ENCODE measurements at regions not wholly inside any gene's neighbourhood (a gene's known extent, or its start where the extent isn't known, plus 50 kb on each side); places are given as distances from the start of the nearest gene placed in this dataset.
"Not testable (repeated sequence)": the region's sequence is repeated elsewhere in the genome, so short reads cannot be mapped to it uniquely, and the experiment has no call there.

DNA sequence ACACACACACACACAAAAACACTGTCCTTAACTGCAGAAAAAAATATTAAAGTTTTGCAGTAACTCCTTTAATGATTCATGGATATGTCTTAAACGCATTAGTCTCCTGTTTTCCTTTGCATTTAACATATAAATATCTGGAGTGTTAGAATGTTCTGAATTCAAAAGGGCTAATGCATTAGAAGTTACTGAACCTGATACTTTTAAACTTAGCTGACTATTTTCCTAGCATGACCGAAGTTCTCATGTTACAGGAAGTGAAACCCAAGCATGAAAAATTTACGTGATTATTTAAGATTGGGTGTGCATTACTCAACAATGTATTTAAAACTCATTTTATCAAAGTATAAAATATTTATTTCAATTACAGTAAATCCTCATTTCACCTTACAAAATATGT, 791.2 kb downstream of the FLRT2 start:
- Histone ChIP-seq H3K27me3 (ENCODE audit: control insufficient read depth, insufficient read depth, low read length) (no peaks in the 10 kb centered on the region), H3K4me3 (ENCODE audit: low read depth, low read length) (no peak overlapping the region), H3K36me3 (ENCODE audit: control insufficient read depth, insufficient read depth, low read length) (no peaks in the 10 kb centered on the region)
- TF ChIP-seq, protein P1, sequence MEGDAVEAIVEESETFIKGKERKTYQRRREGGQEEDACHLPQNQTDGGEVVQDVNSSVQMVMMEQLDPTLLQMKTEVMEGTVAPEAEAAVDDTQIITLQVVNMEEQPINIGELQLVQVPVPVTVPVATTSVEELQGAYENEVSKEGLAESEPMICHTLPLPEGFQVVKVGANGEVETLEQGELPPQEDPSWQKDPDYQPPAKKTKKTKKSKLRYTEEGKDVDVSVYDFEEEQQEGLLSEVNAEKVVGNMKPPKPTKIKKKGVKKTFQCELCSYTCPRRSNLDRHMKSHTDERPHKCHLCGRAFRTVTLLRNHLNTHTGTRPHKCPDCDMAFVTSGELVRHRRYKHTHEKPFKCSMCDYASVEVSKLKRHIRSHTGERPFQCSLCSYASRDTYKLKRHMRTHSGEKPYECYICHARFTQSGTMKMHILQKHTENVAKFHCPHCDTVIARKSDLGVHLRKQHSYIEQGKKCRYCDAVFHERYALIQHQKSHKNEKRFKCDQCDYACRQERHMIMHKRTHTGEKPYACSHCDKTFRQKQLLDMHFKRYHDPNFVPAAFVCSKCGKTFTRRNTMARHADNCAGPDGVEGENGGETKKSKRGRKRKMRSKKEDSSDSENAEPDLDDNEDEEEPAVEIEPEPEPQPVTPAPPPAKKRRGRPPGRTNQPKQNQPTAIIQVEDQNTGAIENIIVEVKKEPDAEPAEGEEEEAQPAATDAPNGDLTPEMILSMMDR (IDR thresholded peaks at IDR 0.05; ENCODE audit: insufficient read depth, low read length, poor library complexity, severe bottlenecking): no peak
- DNase-seq (ENCODE audit: low read depth): no peak

DNA sequence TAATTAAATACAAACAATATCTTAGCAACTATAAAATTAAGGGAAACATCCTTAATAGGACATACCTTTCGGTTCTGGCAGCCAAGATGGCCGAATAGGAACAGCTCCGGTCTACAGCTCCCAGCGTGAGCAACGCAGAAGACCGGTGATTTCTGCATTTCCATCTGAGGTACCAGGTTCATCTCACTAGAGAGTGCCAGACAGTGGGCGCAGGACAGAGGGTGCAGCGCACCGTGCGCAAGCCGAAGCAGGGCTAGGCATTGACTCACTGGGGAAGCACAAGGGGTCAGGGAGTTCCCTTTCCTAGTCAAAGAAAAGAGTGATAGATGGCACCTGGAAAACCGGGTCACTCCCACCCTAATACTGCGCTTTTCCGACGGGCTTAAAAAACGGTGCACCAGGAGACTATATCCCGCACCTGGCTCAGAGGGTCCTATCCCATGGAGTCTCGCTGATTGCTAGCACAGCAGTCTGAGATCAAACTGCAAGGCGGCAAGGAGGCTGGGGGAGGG, 782.3 kb downstream of the FLRT2 start:
- not testable (repeated sequence) for H3K27me3 ChIP-seq (ENCODE audit: control insufficient read depth, insufficient read depth, low read length); DNase-seq (ENCODE audit: low read depth); H3K36me3 ChIP-seq (ENCODE audit: control insufficient read depth, insufficient read depth, low read length); H3K4me3 ChIP-seq (ENCODE audit: low read depth, low read length)

DNA sequence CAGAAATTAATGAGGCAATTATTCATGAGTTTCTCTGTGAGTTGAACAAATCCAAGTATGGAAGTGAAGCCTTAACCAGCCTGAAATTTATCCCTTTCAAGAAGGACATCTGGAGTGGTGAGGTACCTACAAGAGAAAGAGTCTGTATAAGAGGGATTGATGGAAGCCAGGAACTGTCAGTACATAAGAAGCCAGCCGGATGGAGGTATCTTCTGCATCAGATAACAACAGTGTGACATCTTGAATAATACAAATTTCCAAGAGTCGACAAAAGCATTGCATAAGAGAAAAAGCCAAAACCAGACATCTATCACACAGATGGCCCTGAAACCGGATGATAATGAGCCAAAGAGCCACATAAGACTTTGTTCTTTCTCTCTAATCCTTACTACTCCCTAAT, 781.2 kb downstream of the FLRT2 start:
- no peak for DNase-seq (ENCODE audit: low read depth)
- TF ChIP-seq, protein P1 (IDR thresholded peaks at IDR 0.05; ENCODE audit: insufficient read depth, low read length, poor library complexity, severe bottlenecking): no peak
- H3K36me3 ChIP-seq (ENCODE audit: control insufficient read depth, insufficient read depth, low read length): no peaks in the 10 kb centered on the region
- H3K4me3 ChIP-seq (ENCODE audit: low read depth, low read length): no peak overlapping the region
- no peaks in the 10 kb centered on the region for H3K27me3 ChIP-seq (ENCODE audit: control insufficient read depth, insufficient read depth, low read length)

DNA sequence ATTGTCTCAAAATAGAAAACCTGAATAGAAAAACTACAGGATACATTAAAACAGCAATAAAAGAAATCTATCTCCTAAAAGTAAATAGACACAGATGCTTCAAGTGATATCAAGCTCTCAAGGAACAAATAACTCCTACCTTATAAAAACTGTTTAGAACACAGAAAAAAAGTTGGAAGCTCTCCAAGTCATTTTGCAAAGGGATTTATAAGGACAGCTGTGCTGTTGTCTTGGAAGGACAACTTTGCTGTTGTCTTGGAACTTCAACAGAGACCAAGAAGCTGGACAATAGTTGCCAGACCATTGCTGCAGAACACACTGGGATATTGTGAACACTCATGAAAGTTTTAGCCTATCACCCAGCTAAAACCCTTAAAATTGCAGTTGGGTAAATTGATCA, 780.7 kb downstream of the FLRT2 start:
- Histone ChIP-seq H3K4me3 (ENCODE audit: low read depth, low read length) (no peak overlapping the region), H3K27me3 (ENCODE audit: control insufficient read depth, insufficient read depth, low read length) (no peaks in the 10 kb centered on the region), H3K36me3 (ENCODE audit: control insufficient read depth, insufficient read depth, low read length) (no peaks in the 10 kb centered on the region)
- DNase-seq (ENCODE audit: low read depth): no peak
- TF ChIP-seq, protein P1 (IDR thresholded peaks at IDR 0.05; ENCODE audit: insufficient read depth, low read length, poor library complexity, severe bottlenecking): no peak

DNA sequence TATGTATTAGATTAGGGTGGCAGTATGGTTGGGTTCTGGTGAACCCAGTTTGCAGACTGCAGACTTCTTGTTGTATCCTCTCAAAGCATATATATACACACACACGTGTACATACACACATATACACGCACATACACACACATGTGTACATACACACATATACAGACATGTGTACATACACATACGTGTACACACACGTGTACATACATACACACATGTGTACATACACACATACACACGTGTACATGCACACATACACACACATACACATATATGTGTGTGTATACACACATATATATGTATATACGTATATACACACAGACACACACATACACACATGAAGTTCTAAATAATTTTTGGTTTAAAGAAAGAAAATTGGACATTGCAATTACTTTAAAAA, 780.2 kb downstream of the FLRT2 start:
- H3K36me3 ChIP-seq (ENCODE audit: control insufficient read depth, insufficient read depth, low read length): no peaks in the 10 kb centered on the region
- H3K27me3 ChIP-seq (ENCODE audit: control insufficient read depth, insufficient read depth, low read length): no peaks in the 10 kb centered on the region
- TF ChIP-seq, protein P1 (IDR thresholded peaks at IDR 0.05; ENCODE audit: insufficient read depth, low read length, poor library complexity, severe bottlenecking): no peak
- no peak overlapping the region for H3K4me3 ChIP-seq (ENCODE audit: low read depth, low read length)
- no peak for DNase-seq (ENCODE audit: low read depth)

DNA sequence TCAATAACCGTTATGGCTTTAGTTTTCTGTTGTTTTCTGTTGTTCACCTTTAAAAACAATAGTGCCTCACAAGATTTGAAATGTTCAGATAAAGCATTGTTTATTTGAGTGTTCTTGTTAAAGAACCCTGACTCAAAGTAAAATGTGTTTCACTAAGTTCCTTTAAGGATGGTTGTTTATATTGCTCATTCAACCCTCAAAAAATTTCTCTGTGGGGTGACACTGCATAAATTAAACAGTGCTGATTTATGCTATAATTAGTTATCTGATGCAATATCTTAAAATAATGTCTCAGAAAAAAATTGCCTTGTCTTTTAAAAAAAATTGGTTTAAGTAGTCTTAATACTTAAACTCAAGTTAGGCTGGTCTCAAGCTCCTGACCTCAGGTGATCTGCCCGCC, 775.1 kb downstream of the FLRT2 start:
- TF ChIP-seq, protein P1 (IDR thresholded peaks at IDR 0.05; ENCODE audit: insufficient read depth, low read length, poor library complexity, severe bottlenecking): no peak
- H3K27me3 ChIP-seq (ENCODE audit: control insufficient read depth, insufficient read depth, low read length): no peaks in the 10 kb centered on the region
- H3K4me3 ChIP-seq (ENCODE audit: low read depth, low read length): no peak overlapping the region

More for the DNA sequence above, 775.1 kb downstream of the FLRT2 start:
- no peaks in the 10 kb centered on the region for H3K36me3 ChIP-seq (ENCODE audit: control insufficient read depth, insufficient read depth, low read length)
- no peak for DNase-seq (ENCODE audit: low read depth)

Measured in kidney epithelial cell (primary cell).